Endothelial cell of umbilical vein (primary cell): ENCODE measurements at regions not wholly inside any gene's neighbourhood (a gene's known extent, or its start where the extent isn't known, plus 50 kb on each side); places are given as distances from the start of the nearest gene placed in this dataset.

Experiments used
- BruUV-seq: library from RNA; stranded (reverse); fragments of 400-500 nt; replicated peaks from 2 replicates; lab custom pipeline; 2021; lab: Mats Ljungman, UMichigan
- CTCF ChIA-PET: fragments of 300-600, 350-600 bp; sonication (Branson Sonifier 250); formaldehyde crosslinking; loops from one replicate; lab custom pipeline; 2021; ENCODE audit warnings: antibody characterized with exemption, inconsistent platforms; lab: Charles Lee
- POLR2A ChIA-PET: fragments of 300-600, 350-600 bp; sonication (Branson Sonifier 250); formaldehyde crosslinking; loops from one replicate; lab custom pipeline; 2021; ENCODE audit warnings: antibody characterized with exemption, inconsistent platforms; lab: Charles Lee
- DNase-seq: peaks from one replicate; pipeline ENCODE4 v3.0.0-alpha.2; 2011; ENCODE audit warnings: low read depth, low spot score
- FAIRE-seq: peaks from 2 replicates; lab custom pipeline; 2011; peaks lifted over from hg19 to GRCh38; lab: Jason Lieb, UNC
- H2AFZ ChIP-seq: 2 replicates; pipeline ENCODE4 v1.6.0; 2012; ENCODE audit warnings: low read depth, low read length, control low read depth, inconsistent platforms
- H3K27ac ChIP-seq: 2 replicates; pipeline ENCODE4 v1.5.1; 2011; ENCODE audit warnings: low read depth, mild to moderate bottlenecking, control low read depth, low read length, moderate library complexity; ENCODE audit not compliant: insufficient read depth
- H3K27me3 ChIP-seq, 2 experiments: 2 replicates each; pipeline versions ENCODE4 v1.6.0 to v1.6.1; 2011; ENCODE audit warnings: low read length in 2 of 2, mixed read lengths in 1 of 2; ENCODE audit not compliant: control insufficient read depth in 2 of 2, insufficient read depth in 2 of 2
- H3K36me3 ChIP-seq, 2 experiments: 2 replicates in 1 of 2; 3 replicates in 1 of 2; pipeline ENCODE4 v1.5.1; 2011; ENCODE audit warnings: low read length in 2 of 2, mild to moderate bottlenecking in 1 of 2, moderate library complexity in 1 of 2; ENCODE audit not compliant: control insufficient read depth in 2 of 2, insufficient read depth in 2 of 2; ENCODE audit errors: extremely low read depth in 1 of 2
- H3K4me1 ChIP-seq: 3 replicates; pipeline ENCODE4 v1.5.1; 2011; ENCODE audit warnings: mild to moderate bottlenecking, low read length; ENCODE audit not compliant: control insufficient read depth, insufficient read depth; ENCODE audit errors: extremely low read depth
- H3K4me2 ChIP-seq: 2 replicates; pipeline ENCODE4 v1.6.1; 2011; ENCODE audit warnings: low read length, control low read depth, mixed read lengths; ENCODE audit not compliant: insufficient read depth
- H3K4me3 ChIP-seq, 3 experiments: fragments of 200-600 bp in 1 of 3; sonication (generic), shearing (Covaris generic) in 1 of 3; replicated peaks in 1 of 3; 2 replicates each; pipeline ENCODE4 v1.5.1; 2011 to 2016; ENCODE audit warnings: control low read depth in 3 of 3, low read length in 3 of 3, mild to moderate bottlenecking in 2 of 3, inconsistent platforms in 1 of 3, low read depth in 1 of 3, moderate library complexity in 1 of 3; ENCODE audit not compliant: insufficient read depth in 1 of 3
- H3K79me2 ChIP-seq: 2 replicates; pipeline ENCODE4 v1.6.0; 2012; ENCODE audit warnings: low read length, inconsistent platforms; ENCODE audit not compliant: control insufficient read depth, insufficient read depth
- H3K9ac ChIP-seq: replicated peaks from 2 replicates; pipeline ENCODE3; 2011; ENCODE audit warnings: low read length, control low read depth; ENCODE audit not compliant: insufficient read depth; ENCODE audit errors: extremely low read depth
- H3K9me1 ChIP-seq: replicated peaks from 3 replicates; pipeline ENCODE4 v1.6.0; 2011; ENCODE audit warnings: mild to moderate bottlenecking, low read length; ENCODE audit not compliant: control insufficient read depth, insufficient read depth; ENCODE audit errors: extremely low read depth
- H3K9me3 ChIP-seq: replicated peaks from 2 replicates; pipeline ENCODE4 v1.5.1; 2012; ENCODE audit warnings: low read length, inconsistent platforms; ENCODE audit not compliant: control insufficient read depth, insufficient read depth
- H4K20me1 ChIP-seq: replicated peaks from 2 replicates; pipeline ENCODE3; 2011; ENCODE audit warnings: mild to moderate bottlenecking, low read length; ENCODE audit not compliant: control insufficient read depth, insufficient read depth; ENCODE audit errors: extremely low read depth
- EZH2 ChIP-seq: IDR thresholded peaks from 2 replicates; pipeline ENCODE4 v1.6.1; 2012; ENCODE audit warnings: borderline replicate concordance, low read depth, mild to moderate bottlenecking, moderate library complexity, low read length, inconsistent platforms; ENCODE audit not compliant: severe bottlenecking
- FOS ChIP-seq: IDR thresholded peaks from 2 replicates; pipeline ENCODE4 v1.6.1; 2011; ENCODE audit warnings: mild to moderate bottlenecking, low read length, moderate library complexity, borderline replicate concordance; ENCODE audit not compliant: insufficient read depth
- GATA2 ChIP-seq: IDR thresholded peaks from 2 replicates; pipeline ENCODE4 v1.7.0; 2011; ENCODE audit warnings: low read depth, mild to moderate bottlenecking, moderate library complexity, mixed read lengths, low read length; ENCODE audit not compliant: insufficient read length, insufficient read depth
- JUN ChIP-seq: IDR thresholded peaks from 2 replicates; pipeline ENCODE4 v1.6.1; 2011; ENCODE audit warnings: borderline replicate concordance, low read depth; ENCODE audit not compliant: insufficient read length, insufficient read depth
- MAX ChIP-seq: IDR thresholded peaks from 2 replicates; pipeline ENCODE4 v1.6.1; 2011; ENCODE audit not compliant: insufficient read depth, insufficient read length
- MYC ChIP-seq: IDR thresholded peaks from one replicate; pipeline ENCODE4 v1.6.1; 2011; ENCODE audit warnings: mild to moderate bottlenecking, low read depth, low read length
- POLR2A ChIP-seq: IDR thresholded peaks from 2 replicates; pipeline ENCODE4 v1.6.1; 2012; ENCODE audit warnings: low read depth, mild to moderate bottlenecking, control low read depth, low read length
- POLR2AphosphoS5 ChIP-seq: IDR thresholded peaks from 2 replicates; pipeline ENCODE4 v1.6.1; 2012; ENCODE audit warnings: low read depth, mild to moderate bottlenecking, control low read depth, low read length, moderate library complexity; ENCODE audit not compliant: insufficient read depth
- dilution Hi-C: fragments of 300-500 bp; cut with MboI; formaldehyde crosslinking; loops from one replicate; pipeline ENCODE4 v1.15.0; 2019; ENCODE audit warnings: low sequenced_read_pairs; ENCODE audit not compliant: extremely low pct_ligation_motif_present
- intact Hi-C: fragments of 100-400 bp; cut with micrococcal nuclease; formaldehyde crosslinking; loops from one replicate; pipeline ENCODE4 v1.10.0; 2022
- TF ChIP-seq, protein P1 (sequence below), 2 donors: IDR thresholded peaks; 1 replicate in 1 of 2; 2 replicates in 1 of 2; pipeline ENCODE4 v1.5.1; 2011; ENCODE audit warnings: low read length in 2 of 2, mild to moderate bottlenecking in 2 of 2, moderate library complexity in 2 of 2, control low read depth in 1 of 2, inconsistent platforms in 1 of 2, low read depth in 1 of 2; ENCODE audit not compliant: insufficient read depth in 1 of 2; ENCODE audit errors: extremely low read depth in 1 of 2

DNA sequence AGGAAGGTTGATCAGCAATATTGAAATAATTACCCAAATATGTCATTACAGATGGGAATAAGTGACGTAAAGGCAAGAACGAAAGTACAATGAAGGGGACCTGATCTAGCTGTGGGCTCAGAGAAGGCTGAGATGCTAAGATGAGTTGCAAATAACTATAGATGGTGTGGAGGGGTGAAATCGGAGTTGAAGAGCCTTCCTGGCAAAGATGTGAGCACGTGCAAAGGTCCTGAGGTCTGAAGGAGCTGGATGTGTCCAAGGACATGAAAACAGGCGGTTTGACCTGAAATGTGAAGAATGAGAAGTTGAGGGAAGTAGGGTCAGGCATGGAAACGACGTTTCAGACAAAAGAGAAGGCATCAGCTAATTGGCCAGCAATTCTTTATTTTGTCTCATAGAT, 61.6 kb upstream of the SLC45A1 start:
- H3K27ac ChIP-seq, result no peak overlapping the region
- no peaks in the 10 kb centered on the region for H3K9me1 ChIP-seq
- BruUV-seq, result no TSS peak
- H3K36me3 ChIP-seq, result no peaks in the 10 kb centered on the region
- FAIRE-seq (no peak), DNase-seq (no peak)
- H3K4me1 ChIP-seq, result peaks cover 18% of the 10 kb centered on the region
- H4K20me1 ChIP-seq, result no peaks in the 10 kb centered on the region
- POLR2A ChIA-PET, result no interaction called here
- dilution Hi-C loops, result no loop called here
- H3K27me3 ChIP-seq, result no peaks in the 10 kb centered on the region
- TF ChIP-seq POLR2A (no peak), GATA2 (no peak), FOS (no peak), EZH2 (no peak), JUN (no peak), MAX (no peak), POLR2AphosphoS5 (no peak), MYC (no peak)
- TF ChIP-seq, protein P1, sequence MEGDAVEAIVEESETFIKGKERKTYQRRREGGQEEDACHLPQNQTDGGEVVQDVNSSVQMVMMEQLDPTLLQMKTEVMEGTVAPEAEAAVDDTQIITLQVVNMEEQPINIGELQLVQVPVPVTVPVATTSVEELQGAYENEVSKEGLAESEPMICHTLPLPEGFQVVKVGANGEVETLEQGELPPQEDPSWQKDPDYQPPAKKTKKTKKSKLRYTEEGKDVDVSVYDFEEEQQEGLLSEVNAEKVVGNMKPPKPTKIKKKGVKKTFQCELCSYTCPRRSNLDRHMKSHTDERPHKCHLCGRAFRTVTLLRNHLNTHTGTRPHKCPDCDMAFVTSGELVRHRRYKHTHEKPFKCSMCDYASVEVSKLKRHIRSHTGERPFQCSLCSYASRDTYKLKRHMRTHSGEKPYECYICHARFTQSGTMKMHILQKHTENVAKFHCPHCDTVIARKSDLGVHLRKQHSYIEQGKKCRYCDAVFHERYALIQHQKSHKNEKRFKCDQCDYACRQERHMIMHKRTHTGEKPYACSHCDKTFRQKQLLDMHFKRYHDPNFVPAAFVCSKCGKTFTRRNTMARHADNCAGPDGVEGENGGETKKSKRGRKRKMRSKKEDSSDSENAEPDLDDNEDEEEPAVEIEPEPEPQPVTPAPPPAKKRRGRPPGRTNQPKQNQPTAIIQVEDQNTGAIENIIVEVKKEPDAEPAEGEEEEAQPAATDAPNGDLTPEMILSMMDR (IDR thresholded peaks at IDR 0.05; ENCODE audit: extremely low read depth in 1 of 2, insufficient read depth in 1 of 2, low read depth in 1 of 2, low read length in 2 of 2), result no peak
- no peaks in the 10 kb centered on the region for H3K79me2 ChIP-seq
- no peak overlapping the region for H3K9ac ChIP-seq
- CTCF ChIA-PET, result no interaction called here
- no peak overlapping the region for H2AFZ ChIP-seq
- intact Hi-C loops, result no loop called here
- H3K4me2 ChIP-seq, result no peak overlapping the region
- H3K9me3 ChIP-seq, result no peaks in the 10 kb centered on the region
- H3K4me3 ChIP-seq, result no peak overlapping the region
